ENCODE measurements at regions not wholly inside any gene's neighbourhood (a gene's known extent, or its start where the extent isn't known, plus 50 kb on each side); places are given as distances from the start of the nearest gene placed in this dataset.

- no peak overlapping the region for H2AFZ ChIP-seq (ENCODE audit: insufficient read depth, low read depth, low read length, poor library complexity, severe bottlenecking)
- H3K9me3 ChIP-seq (replicated peaks in 1 of 2; ENCODE audit: control insufficient read depth in 1 of 2, insufficient read depth in 1 of 2, low read length in 2 of 2): no peaks in the 10 kb centered on the region
- Mint-ChIP-seq H3K9me3 (peaks cover 0 to 7% (median 2%) of the 10 kb centered on the region in 7 donors), H3K36me3 (no peaks in the 10 kb centered on the region), H3K4me3 (no peak overlapping the region), H3K27me3 (ENCODE audit: low read depth in 3 of 3) (peaks cover 0 to 2% (median 0%) of the 10 kb centered on the region in 3 donors), H3K27ac (no peak overlapping the region), H3K4me1 (no peaks in the 10 kb centered on the region)
- no peaks in the 10 kb centered on the region for H4K20me1 ChIP-seq (ENCODE audit: insufficient read depth, low read length)
- H3K79me2 ChIP-seq (ENCODE audit: insufficient read depth, low read length): no peaks in the 10 kb centered on the region
- H3K36me3 ChIP-seq (replicated peaks in 1 of 2; ENCODE audit: control insufficient read depth in 1 of 2, insufficient read depth in 2 of 2, low read length in 2 of 2): no peaks in the 10 kb centered on the region
- H3K4me3 ChIP-seq (replicated peaks in 1 of 3; ENCODE audit: low read depth in 2 of 3, low read length in 3 of 3): no peak overlapping the region
- intact Hi-C loops (cut with micrococcal nuclease): no loop called here
- no peak overlapping the region for H3K9ac ChIP-seq (ENCODE audit: insufficient read depth, low read length, poor library complexity, severe bottlenecking)
- WGBS (ENCODE audit: insufficient coverage): 100% methylated on average over 3 of the region's 4 CpGs
- H3K4me1 ChIP-seq (ENCODE audit: control insufficient read depth in 1 of 2, insufficient read depth in 2 of 2, low read length in 2 of 2): no peaks in the 10 kb centered on the region
- no peaks in the 10 kb centered on the region for H3K27me3 ChIP-seq (ENCODE audit: control insufficient read depth in 2 of 2, insufficient read depth in 2 of 2, low read length in 2 of 2)
- no peak overlapping the region for H3K4me2 ChIP-seq (replicated peaks; ENCODE audit: extremely low read depth, low read length, poor library complexity, severe bottlenecking)
- no peak overlapping the region for H3K27ac ChIP-seq (ENCODE audit: low read depth in 1 of 2, low read length in 2 of 2)
- TF ChIP-seq, protein P1, sequence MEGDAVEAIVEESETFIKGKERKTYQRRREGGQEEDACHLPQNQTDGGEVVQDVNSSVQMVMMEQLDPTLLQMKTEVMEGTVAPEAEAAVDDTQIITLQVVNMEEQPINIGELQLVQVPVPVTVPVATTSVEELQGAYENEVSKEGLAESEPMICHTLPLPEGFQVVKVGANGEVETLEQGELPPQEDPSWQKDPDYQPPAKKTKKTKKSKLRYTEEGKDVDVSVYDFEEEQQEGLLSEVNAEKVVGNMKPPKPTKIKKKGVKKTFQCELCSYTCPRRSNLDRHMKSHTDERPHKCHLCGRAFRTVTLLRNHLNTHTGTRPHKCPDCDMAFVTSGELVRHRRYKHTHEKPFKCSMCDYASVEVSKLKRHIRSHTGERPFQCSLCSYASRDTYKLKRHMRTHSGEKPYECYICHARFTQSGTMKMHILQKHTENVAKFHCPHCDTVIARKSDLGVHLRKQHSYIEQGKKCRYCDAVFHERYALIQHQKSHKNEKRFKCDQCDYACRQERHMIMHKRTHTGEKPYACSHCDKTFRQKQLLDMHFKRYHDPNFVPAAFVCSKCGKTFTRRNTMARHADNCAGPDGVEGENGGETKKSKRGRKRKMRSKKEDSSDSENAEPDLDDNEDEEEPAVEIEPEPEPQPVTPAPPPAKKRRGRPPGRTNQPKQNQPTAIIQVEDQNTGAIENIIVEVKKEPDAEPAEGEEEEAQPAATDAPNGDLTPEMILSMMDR (IDR thresholded peaks at IDR 0.05): no peak
- DNase-seq: no peak
These were observed 461.4 kb downstream of the ZNF608 start for GRCh38 chr5:124285071-124285470.

GRCh38 chr5:124283031-124283430, 463.4 kb downstream of the ZNF608 start:
- TF ChIP-seq, protein P1 (IDR thresholded peaks at IDR 0.05): no peak
- Mint-ChIP-seq H3K4me1 (no peaks in the 10 kb centered on the region), H3K27me3 (ENCODE audit: low read depth in 3 of 3) (no peaks in the 10 kb centered on the region), H3K4me3 (no peak overlapping the region), H3K36me3 (no peaks in the 10 kb centered on the region), H3K27ac (no peak overlapping the region), H3K9me3 (peaks cover 0 to 4% (median 2%) of the 10 kb centered on the region in 7 donors)
- Histone ChIP-seq H3K27ac (ENCODE audit: low read depth in 1 of 2, low read length in 2 of 2) (no peak overlapping the region), H3K4me2 (replicated peaks; ENCODE audit: extremely low read depth, low read length, poor library complexity, severe bottlenecking) (no peak overlapping the region), H3K27me3 (ENCODE audit: control insufficient read depth in 2 of 2, insufficient read depth in 2 of 2, low read length in 2 of 2) (no peaks in the 10 kb centered on the region), H2AFZ (ENCODE audit: insufficient read depth, low read depth, low read length, poor library complexity, severe bottlenecking) (no peak overlapping the region), H3K9ac (ENCODE audit: insufficient read depth, low read length, poor library complexity, severe bottlenecking) (no peak overlapping the region), H3K36me3 (replicated peaks in 1 of 2; ENCODE audit: control insufficient read depth in 1 of 2, insufficient read depth in 2 of 2, low read length in 2 of 2) (no peaks in the 10 kb centered on the region), H3K9me3 (replicated peaks in 1 of 2; ENCODE audit: control insufficient read depth in 1 of 2, insufficient read depth in 1 of 2, low read length in 2 of 2) (no peaks in the 10 kb centered on the region), H3K4me3 (replicated peaks in 1 of 3; ENCODE audit: low read depth in 2 of 3, low read length in 3 of 3) (no peak overlapping the region), H4K20me1 (ENCODE audit: insufficient read depth, low read length) (no peaks in the 10 kb centered on the region), H3K79me2 (ENCODE audit: insufficient read depth, low read length) (no peaks in the 10 kb centered on the region), H3K4me1 (ENCODE audit: control insufficient read depth in 1 of 2, insufficient read depth in 2 of 2, low read length in 2 of 2) (no peaks in the 10 kb centered on the region)
- 79% methylated on average over 2 of the region's 2 CpGs for WGBS (ENCODE audit: insufficient coverage)
- DNase-seq: no peak
- intact Hi-C loops (cut with micrococcal nuclease): no loop called here

Data from CD14-positive monocyte (primary cell).